ENCODE measurements at regions not wholly inside any gene's neighbourhood (a gene's known extent, or its start where the extent isn't known, plus 50 kb on each side); places are given as distances from the start of the nearest gene placed in this dataset.

- TF ChIP-seq, protein P1, sequence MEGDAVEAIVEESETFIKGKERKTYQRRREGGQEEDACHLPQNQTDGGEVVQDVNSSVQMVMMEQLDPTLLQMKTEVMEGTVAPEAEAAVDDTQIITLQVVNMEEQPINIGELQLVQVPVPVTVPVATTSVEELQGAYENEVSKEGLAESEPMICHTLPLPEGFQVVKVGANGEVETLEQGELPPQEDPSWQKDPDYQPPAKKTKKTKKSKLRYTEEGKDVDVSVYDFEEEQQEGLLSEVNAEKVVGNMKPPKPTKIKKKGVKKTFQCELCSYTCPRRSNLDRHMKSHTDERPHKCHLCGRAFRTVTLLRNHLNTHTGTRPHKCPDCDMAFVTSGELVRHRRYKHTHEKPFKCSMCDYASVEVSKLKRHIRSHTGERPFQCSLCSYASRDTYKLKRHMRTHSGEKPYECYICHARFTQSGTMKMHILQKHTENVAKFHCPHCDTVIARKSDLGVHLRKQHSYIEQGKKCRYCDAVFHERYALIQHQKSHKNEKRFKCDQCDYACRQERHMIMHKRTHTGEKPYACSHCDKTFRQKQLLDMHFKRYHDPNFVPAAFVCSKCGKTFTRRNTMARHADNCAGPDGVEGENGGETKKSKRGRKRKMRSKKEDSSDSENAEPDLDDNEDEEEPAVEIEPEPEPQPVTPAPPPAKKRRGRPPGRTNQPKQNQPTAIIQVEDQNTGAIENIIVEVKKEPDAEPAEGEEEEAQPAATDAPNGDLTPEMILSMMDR (conservative IDR thresholded peaks at IDR 0.05; ENCODE audit: low read length) = no peak
- TF ChIP-seq EZH2phosphoT487 (IDR thresholded peaks at IDR 0.05; ENCODE audit: borderline replicate concordance, low read depth, low read length) = no peak
Observed at GRCh38 chr2:176692533-176692932, 423.3 kb downstream of the MTX2 start.
